NT2/D1 (cell line): ENCODE measurements at regions not wholly inside any gene's neighbourhood (a gene's known extent, or its start where the extent isn't known, plus 50 kb on each side); places are given as distances from the start of the nearest gene placed in this dataset.

Experiments
- SUZ12 ChIP-seq: IDR thresholded peaks from 2 replicates; pipeline ENCODE4 v1.6.1; 2011; ENCODE audit not compliant: insufficient read length, insufficient read depth; ENCODE audit errors: extremely low read depth
- YY1 ChIP-seq: IDR thresholded peaks from 2 replicates; pipeline ENCODE4 v1.6.1; 2011; ENCODE audit not compliant: insufficient read length, insufficient read depth
- ZNF274 ChIP-seq: IDR thresholded peaks from 2 replicates; pipeline ENCODE4 v1.6.1; 2011; ENCODE audit warnings: mild to moderate bottlenecking, low read depth, low read length

GRCh38 chr2:194826241-194826640 is 830.8 kb upstream of the SLC39A10 start:
- TF ChIP-seq ZNF274 (no peak), SUZ12 (no peak), YY1 (no peak)
